ENCODE measurements at regions not wholly inside any gene's neighbourhood (a gene's known extent, or its start where the extent isn't known, plus 50 kb on each side); places are given as distances from the start of the nearest gene placed in this dataset.
"Not testable (repeated sequence)": the region's sequence is repeated elsewhere in the genome, so short reads cannot be mapped to it uniquely, and the experiment has no call there.

DNA sequence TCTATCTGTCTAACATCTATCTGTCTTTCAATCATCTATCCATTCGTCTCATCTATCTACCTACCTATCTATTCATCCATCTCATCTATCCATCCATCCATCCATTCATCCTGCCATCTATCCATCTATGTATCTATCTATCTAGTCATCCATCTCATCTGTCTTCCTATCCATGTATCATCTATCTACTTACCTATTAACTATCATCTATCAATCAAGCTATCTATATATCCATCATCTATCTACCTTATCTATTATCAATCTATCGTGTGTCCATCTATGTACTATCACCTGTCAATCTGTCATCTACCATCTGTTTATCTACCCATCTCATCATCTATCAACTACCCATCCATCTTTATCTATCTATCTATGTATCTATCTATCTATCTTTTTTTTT lies 217.7 kb downstream of the CRLF2 start:
- DNase-seq (ENCODE audit: low spot score in 2 of 2), result no peak
- H3K4me1 ChIP-seq, result no peaks in the 10 kb centered on the region
- H3K36me3 ChIP-seq, result no peaks in the 10 kb centered on the region
- H3K27ac ChIP-seq, result no peak overlapping the region
- H3K27me3 ChIP-seq, result no peaks in the 10 kb centered on the region
- intact Hi-C loops (cut with DNase I; ENCODE audit: low total_unique reads), result no loop called here
- TF ChIP-seq POLR2AphosphoS5 (IDR thresholded peaks at IDR 0.05) (no peak), POLR2A (IDR thresholded peaks at IDR 0.05) (no peak)
- TF ChIP-seq, protein P1, sequence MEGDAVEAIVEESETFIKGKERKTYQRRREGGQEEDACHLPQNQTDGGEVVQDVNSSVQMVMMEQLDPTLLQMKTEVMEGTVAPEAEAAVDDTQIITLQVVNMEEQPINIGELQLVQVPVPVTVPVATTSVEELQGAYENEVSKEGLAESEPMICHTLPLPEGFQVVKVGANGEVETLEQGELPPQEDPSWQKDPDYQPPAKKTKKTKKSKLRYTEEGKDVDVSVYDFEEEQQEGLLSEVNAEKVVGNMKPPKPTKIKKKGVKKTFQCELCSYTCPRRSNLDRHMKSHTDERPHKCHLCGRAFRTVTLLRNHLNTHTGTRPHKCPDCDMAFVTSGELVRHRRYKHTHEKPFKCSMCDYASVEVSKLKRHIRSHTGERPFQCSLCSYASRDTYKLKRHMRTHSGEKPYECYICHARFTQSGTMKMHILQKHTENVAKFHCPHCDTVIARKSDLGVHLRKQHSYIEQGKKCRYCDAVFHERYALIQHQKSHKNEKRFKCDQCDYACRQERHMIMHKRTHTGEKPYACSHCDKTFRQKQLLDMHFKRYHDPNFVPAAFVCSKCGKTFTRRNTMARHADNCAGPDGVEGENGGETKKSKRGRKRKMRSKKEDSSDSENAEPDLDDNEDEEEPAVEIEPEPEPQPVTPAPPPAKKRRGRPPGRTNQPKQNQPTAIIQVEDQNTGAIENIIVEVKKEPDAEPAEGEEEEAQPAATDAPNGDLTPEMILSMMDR (IDR thresholded peaks at IDR 0.05), result no peak
- peaks cover 12 to 23% of the 10 kb centered on the region in 2 donors for H3K9me3 ChIP-seq
- H3K4me3 ChIP-seq, result no peak overlapping the region

DNA sequence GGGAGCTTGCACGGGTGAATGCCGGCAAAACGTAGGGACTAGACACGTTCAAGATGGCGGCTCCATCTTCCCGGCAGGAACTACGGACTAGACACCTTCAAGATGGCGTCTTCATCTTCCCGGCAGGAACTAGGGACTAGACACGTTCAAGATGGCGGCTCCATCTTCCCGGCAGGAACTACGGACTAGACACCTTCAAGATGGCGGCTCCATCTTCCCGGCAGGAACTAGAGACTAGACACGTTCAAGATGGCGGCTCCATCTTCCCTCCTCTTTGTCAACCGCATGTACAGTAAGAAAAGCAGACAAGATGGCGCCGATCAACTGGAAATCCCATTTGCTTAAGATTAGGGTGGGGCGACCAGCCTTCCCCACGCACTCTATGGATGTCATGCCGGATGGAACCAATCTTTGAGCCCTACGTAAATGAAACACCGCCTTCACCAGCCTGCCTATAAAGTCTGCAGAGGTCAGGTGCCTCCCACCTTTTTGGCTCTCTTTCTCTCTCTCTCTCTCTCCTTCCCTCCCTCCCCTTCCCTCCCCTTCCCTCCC lies 222.4 kb downstream of the CRLF2 start:
- H3K9me3 ChIP-seq, result peaks cover 12 to 22% of the 10 kb centered on the region in 2 donors
- no peaks in the 10 kb centered on the region for H3K36me3 ChIP-seq
- no peaks in the 10 kb centered on the region for H3K27me3 ChIP-seq
- H3K4me1 ChIP-seq, result no peaks in the 10 kb centered on the region
- DNase-seq (ENCODE audit: low spot score in 2 of 2), result peak in 1 of 2 donors; percentile 95
- TF ChIP-seq, protein P1 (IDR thresholded peaks at IDR 0.05), result no peak
- peak in 2 of 3 donors; percentile 35 to 75 for TF ChIP-seq POLR2AphosphoS5 (IDR thresholded peaks at IDR 0.05)
- intact Hi-C loops (cut with DNase I; ENCODE audit: low total_unique reads), result no loop called here
- H3K27ac ChIP-seq, result peak overlapping the region; percentile 65 to 72
- H3K4me3 ChIP-seq, result peak overlapping the region in 2 of 3 donors; percentile 41 to 57

DNA sequence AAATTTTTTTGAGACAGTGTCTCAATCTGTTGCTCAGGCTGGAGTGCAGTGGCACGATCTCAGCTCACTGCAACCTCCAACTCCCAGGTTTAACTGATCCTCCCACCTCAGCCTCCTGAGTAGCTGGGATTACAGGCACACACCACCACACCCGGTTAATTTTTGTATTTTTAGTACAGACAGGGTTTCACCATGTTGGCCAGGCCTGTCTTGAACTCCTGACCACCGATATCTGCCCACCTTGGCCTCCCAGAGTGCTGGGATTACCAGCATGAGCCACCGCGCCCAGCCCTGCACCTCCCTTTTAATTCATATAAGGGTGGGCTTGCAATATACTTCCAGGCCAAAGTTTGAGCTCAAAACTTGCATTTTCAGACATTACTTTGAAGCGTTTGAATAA lies 223.9 kb downstream of the CRLF2 start:
- H3K4me3 ChIP-seq; DNase-seq (ENCODE audit: low spot score in 2 of 2); H3K27me3 ChIP-seq; H3K4me1 ChIP-seq; H3K36me3 ChIP-seq; intact Hi-C loops (cut with DNase I; ENCODE audit: low total_unique reads); H3K27ac ChIP-seq: not testable (repeated sequence)
- peaks cover 18 to 23% of the 10 kb centered on the region in 2 donors for H3K9me3 ChIP-seq

DNA sequence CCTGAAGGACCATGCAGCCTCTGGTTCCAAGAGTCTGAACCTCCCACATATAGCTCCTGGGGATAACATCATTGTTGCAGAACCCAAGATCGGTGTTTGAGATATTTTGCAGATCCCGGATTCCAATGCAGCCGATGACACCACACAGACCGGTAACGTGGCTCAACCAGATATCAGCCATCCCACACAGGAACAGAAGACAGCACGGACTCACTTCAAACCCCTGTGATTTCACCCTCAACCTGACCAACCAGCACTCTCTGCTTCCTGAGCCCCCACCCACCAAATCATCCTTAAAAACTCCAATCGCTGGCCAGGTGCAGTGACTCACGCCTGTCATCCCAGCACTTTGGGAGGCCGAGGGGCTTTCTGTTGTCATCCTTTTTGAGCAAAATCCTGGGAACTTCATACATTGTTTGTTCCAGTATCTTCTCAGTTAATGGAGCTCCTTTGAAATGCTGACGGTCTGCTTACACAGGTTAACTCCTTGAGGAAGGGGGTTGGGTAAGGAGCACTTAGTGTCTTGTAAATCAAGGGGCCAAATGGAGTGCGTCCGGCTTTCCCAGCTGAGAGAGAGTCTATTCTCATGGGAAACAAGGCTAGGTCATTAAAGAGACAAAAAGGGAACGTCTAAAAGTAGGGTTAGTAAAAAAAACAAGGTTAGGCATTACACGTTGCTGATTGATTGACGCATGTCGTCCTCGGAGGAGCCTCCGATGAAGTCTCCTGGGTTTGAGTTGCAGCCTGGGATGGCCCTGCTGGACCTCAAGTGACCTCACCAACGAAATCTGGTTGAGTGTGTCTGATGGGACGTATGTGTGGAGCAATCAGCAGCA lies 230.4 kb downstream of the CRLF2 start:
- Histone ChIP-seq H3K9me3 (peaks cover 7 to 11% of the 10 kb centered on the region in 2 donors), H3K4me3 (peak overlapping the region in 1 of 3 donors; percentile 19), H3K36me3 (no peaks in the 10 kb centered on the region), H3K27ac (no peak overlapping the region), H3K27me3 (peaks cover 0 to 20% of the 10 kb centered on the region in 2 donors), H3K4me1 (no peaks in the 10 kb centered on the region)
- no peak for DNase-seq (ENCODE audit: low spot score in 2 of 2)
- TF ChIP-seq POLR2A (IDR thresholded peaks at IDR 0.05) (no peak), POLR2AphosphoS5 (IDR thresholded peaks at IDR 0.05) (no peak)
- TF ChIP-seq, protein P1 (IDR thresholded peaks at IDR 0.05), result no peak
- intact Hi-C loops (cut with DNase I; ENCODE audit: low total_unique reads), result no loop called here

DNA sequence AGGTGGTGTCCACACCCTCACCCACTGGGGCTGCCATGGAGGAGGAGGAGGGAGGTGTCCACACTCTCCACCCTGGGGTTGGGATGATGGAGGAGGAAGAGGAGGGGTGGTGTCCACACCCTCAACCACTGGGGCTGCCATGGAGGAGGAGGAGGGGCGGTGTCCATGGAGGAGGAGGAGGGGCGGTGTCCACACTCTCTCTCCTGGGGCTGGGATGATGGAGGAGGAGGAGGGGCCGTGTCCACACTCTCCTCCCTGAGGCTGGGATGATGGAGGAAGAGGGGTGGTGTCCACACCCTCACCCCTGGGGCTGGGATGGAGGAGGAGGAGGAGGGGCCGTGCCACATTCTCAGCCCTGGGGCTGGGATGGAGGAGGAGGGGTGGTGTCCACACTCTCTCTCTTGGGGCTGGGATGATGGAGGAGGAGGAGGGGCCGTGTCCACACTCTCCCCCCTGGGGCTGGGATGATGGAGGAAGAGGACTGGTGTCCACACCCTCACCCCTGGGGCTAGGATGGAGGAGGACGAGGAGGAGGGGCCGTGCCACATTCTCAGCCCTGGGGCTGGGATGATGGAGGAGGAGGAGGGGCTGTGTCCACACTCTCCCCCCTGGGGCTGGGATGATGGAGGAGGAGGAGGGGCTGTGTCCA lies 231.7 kb downstream of the CRLF2 start:
- DNase-seq (ENCODE audit: low spot score in 2 of 2), result no peak
- Histone ChIP-seq H3K27ac (no peak overlapping the region), H3K36me3 (no peaks in the 10 kb centered on the region), H3K4me1 (no peaks in the 10 kb centered on the region), H3K4me3 (no peak overlapping the region), H3K9me3 (peaks cover 7 to 19% of the 10 kb centered on the region in 2 donors), H3K27me3 (peaks cover 0 to 20% of the 10 kb centered on the region in 2 donors)
- intact Hi-C loops (cut with DNase I; ENCODE audit: low total_unique reads), result no loop called here
- TF ChIP-seq, protein P1 (IDR thresholded peaks at IDR 0.05), result no peak
- TF ChIP-seq POLR2A (IDR thresholded peaks at IDR 0.05), result no peak
- no peak for TF ChIP-seq POLR2AphosphoS5 (IDR thresholded peaks at IDR 0.05)

DNA sequence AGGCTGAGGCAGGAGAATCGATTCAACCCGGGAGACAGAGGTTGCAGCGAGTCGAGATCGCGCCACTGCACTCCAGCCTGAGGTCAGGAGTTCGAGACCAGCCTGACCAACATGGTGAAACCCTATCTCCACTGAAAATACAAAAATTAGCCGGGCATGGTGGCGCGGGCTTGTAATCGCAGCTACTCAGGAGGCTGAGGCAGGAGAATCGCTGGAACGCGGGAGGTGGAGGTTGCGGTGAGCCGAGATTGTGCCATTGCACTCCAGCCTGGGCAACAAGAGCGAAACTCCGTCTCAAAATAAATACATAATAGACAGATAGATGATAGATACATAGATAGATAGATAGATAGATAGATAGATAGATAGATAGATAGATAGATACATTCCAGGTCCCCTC lies 233.3 kb downstream of the CRLF2 start:
- H3K36me3 ChIP-seq; H3K27ac ChIP-seq; H3K4me1 ChIP-seq; H3K4me3 ChIP-seq; intact Hi-C loops (cut with DNase I; ENCODE audit: low total_unique reads); DNase-seq (ENCODE audit: low spot score in 2 of 2): not testable (repeated sequence)
- Histone ChIP-seq H3K27me3 (peaks cover 0 to 24% of the 10 kb centered on the region in 2 donors), H3K9me3 (peaks cover 4 to 15% of the 10 kb centered on the region in 2 donors)

Measured in breast epithelium (tissue), 4 donors.